Cardiac muscle cell (in vitro differentiated cells and primary cell): ENCODE measurements at regions not wholly inside any gene's neighbourhood (a gene's known extent, or its start where the extent isn't known, plus 50 kb on each side); places are given as distances from the start of the nearest gene placed in this dataset.
"Not testable (repeated sequence)": the region's sequence is repeated elsewhere in the genome, so short reads cannot be mapped to it uniquely, and the experiment has no call there.

Experiments used
- DNase-seq, 2 donors: peaks; one replicate each; pipeline versions ENCODE4 v3.0.0 to v3.0.0-alpha.2; 2010 to 2017; ENCODE audit warnings: low read depth in 1 of 2, low spot score in 1 of 2
- H3K27ac ChIP-seq: fragments of 200-600 bp; sonication (generic); 2 replicates; pipeline ENCODE4 v1.5.1; 2016
- H3K27me3 ChIP-seq: fragments of 200-600 bp; sonication (generic); 2 replicates; pipeline ENCODE4 v1.6.0; 2016; ENCODE audit warnings: control low read depth
- H3K36me3 ChIP-seq: fragments of 200-600 bp; sonication (generic); 2 replicates; pipeline ENCODE4 v1.5.1; 2016; ENCODE audit warnings: control low read depth
- H3K4me1 ChIP-seq: fragments of 200-600 bp; sonication (generic); 2 replicates; pipeline ENCODE4 v1.8.1; 2017; ENCODE audit warnings: low read depth, mild to moderate bottlenecking, mixed run types
- H3K4me3 ChIP-seq: fragments of 200-600 bp; sonication (generic); 2 replicates; pipeline ENCODE4 v1.5.1; 2016; ENCODE audit warnings: mild to moderate bottlenecking
- H3K9me3 ChIP-seq: fragments of 200-600 bp; sonication (generic); 2 replicates; pipeline ENCODE4 v1.5.1; 2017; ENCODE audit warnings: low read depth, mild to moderate bottlenecking, control low read depth
- CTCF ChIP-seq: IDR thresholded peaks from 2 replicates; pipeline ENCODE4 v1.5.1; 2012; ENCODE audit warnings: low read depth, mild to moderate bottlenecking, low read length

- H3K4me1 ChIP-seq, result no peaks in the 10 kb centered on the region
- no peaks in the 10 kb centered on the region for H3K9me3 ChIP-seq
- DNase-seq, result no peak
- no peak overlapping the region for H3K4me3 ChIP-seq
- no peak for TF ChIP-seq CTCF
- no peaks in the 10 kb centered on the region for H3K36me3 ChIP-seq
- no peaks in the 10 kb centered on the region for H3K27me3 ChIP-seq
- no peak overlapping the region for H3K27ac ChIP-seq
These were observed 227.2 kb downstream of the USP46 start for GRCh38 chr4:52431869-52432268.

- H3K4me3 ChIP-seq, DNase-seq, H3K4me1 ChIP-seq, H3K36me3 ChIP-seq, H3K27ac ChIP-seq, H3K9me3 ChIP-seq, H3K27me3 ChIP-seq: not testable (repeated sequence)
These were observed 216.6 kb downstream of the USP46 start for GRCh38 chr4:52442524-52442923.

- Histone ChIP-seq H3K27me3 (no peaks in the 10 kb centered on the region), H3K27ac (no peak overlapping the region), H3K4me3 (no peak overlapping the region), H3K9me3 (no peaks in the 10 kb centered on the region), H3K4me1 (no peaks in the 10 kb centered on the region), H3K36me3 (no peaks in the 10 kb centered on the region)
- no peak for DNase-seq
- no peak for TF ChIP-seq CTCF
These were observed 186.7 kb downstream of the USP46 start for GRCh38 chr4:52472444-52472843.

- TF ChIP-seq CTCF, result no peak
- H3K36me3 ChIP-seq, result no peaks in the 10 kb centered on the region
- no peak for DNase-seq
These were observed 181.8 kb downstream of the USP46 start for GRCh38 chr4:52477191-52477780.

GRCh38 chr4:52483186-52483890 is 175.8 kb downstream of the USP46 start:
- Histone ChIP-seq H3K36me3 (no peaks in the 10 kb centered on the region), H3K27ac (no peak overlapping the region), H3K4me3 (no peak overlapping the region), H3K9me3 (no peaks in the 10 kb centered on the region), H3K27me3 (no peaks in the 10 kb centered on the region), H3K4me1 (no peaks in the 10 kb centered on the region)
- DNase-seq, result no peak
- TF ChIP-seq CTCF, result no peak

More at GRCh38 chr4:52477191-52477780, 181.8 kb downstream of the USP46 start:
- Histone ChIP-seq H3K27me3 (no peaks in the 10 kb centered on the region), H3K4me3 (no peak overlapping the region), H3K4me1 (no peaks in the 10 kb centered on the region), H3K27ac (no peak overlapping the region), H3K9me3 (no peaks in the 10 kb centered on the region)

- H3K27ac ChIP-seq, result no peak overlapping the region
- no peak for TF ChIP-seq CTCF
- DNase-seq, result peak in 1 of 2 donors; percentile 1
- no peaks in the 10 kb centered on the region for H3K27me3 ChIP-seq
- no peaks in the 10 kb centered on the region for H3K4me1 ChIP-seq
- no peak overlapping the region for H3K4me3 ChIP-seq
- no peaks in the 10 kb centered on the region for H3K9me3 ChIP-seq
- H3K36me3 ChIP-seq, result no peaks in the 10 kb centered on the region
These were observed 151.3 kb downstream of the USP46 start for GRCh38 chr4:52507774-52508173.
